ENCODE measurements at regions not wholly inside any gene's neighbourhood (a gene's known extent, or its start where the extent isn't known, plus 50 kb on each side); places are given as distances from the start of the nearest gene placed in this dataset.

- TF ChIP-seq EP300 (IDR thresholded peaks at IDR 0.05), result no peak
- TF ChIP-seq CTCF (IDR thresholded peaks at IDR 0.05), result no peak
- no peak for TF ChIP-seq POLR2AphosphoS5 (IDR thresholded peaks at IDR 0.05)
Measured at GRCh38 chr2:17426743-17427142, 91.5 kb downstream of the RAD51AP2 start.

All from sigmoid colon (tissue), 4 donors.